Keratinocyte (primary cell): ENCODE measurements at regions not wholly inside any gene's neighbourhood (a gene's known extent, or its start where the extent isn't known, plus 50 kb on each side); places are given as distances from the start of the nearest gene placed in this dataset.

Experiments
- CTCF ChIP-seq, 3 experiments: IDR thresholded peaks in 1 of 3; conservative IDR thresholded peaks in 1 of 3; optimal IDR thresholded peaks in 1 of 3; 2 replicates in 2 of 3; 3 replicates in 1 of 3; pipeline versions ENCODE3 to v1.5.1; 2011; ENCODE audit warnings: low read length in 3 of 3, mild to moderate bottlenecking in 3 of 3, moderate library complexity in 2 of 3, control low read depth in 1 of 3, inconsistent platforms in 1 of 3; ENCODE audit not compliant: insufficient read depth in 2 of 3; ENCODE audit errors: extremely low read depth in 1 of 3
- EZH2 ChIP-seq: IDR thresholded peaks from one replicate; pipeline ENCODE4 v1.6.1; 2012; ENCODE audit warnings: inconsistent platforms, mild to moderate bottlenecking, low read length, moderate library complexity

GRCh38 chr1:88509379-88509778 lies 174.7 kb upstream of the PKN2 start:
- TF ChIP-seq CTCF (optimal IDR thresholded peaks at IDR 0.05 in 1 of 3, IDR thresholded peaks at IDR 0.05 in 1 of 3, conservative IDR thresholded peaks at IDR 0.05 in 1 of 3; ENCODE audit: extremely low read depth in 1 of 3, insufficient read depth in 2 of 3, low read length in 3 of 3) (no peak), EZH2 (no peak)
